Mesenchymal stem cell (in vitro differentiated cells and primary cell): ENCODE measurements at regions not wholly inside any gene's neighbourhood (a gene's known extent, or its start where the extent isn't known, plus 50 kb on each side); places are given as distances from the start of the nearest gene placed in this dataset.

Source experiments
- DNase-seq: peaks from one replicate; pipeline ENCODE4 v3.0.0-alpha.2; 2013
- H2AFZ ChIP-seq: one replicate; pipeline ENCODE4 v1.6.1; 2013; ENCODE audit warnings: low read depth, mild to moderate bottlenecking, control low read depth, inconsistent platforms, low read length, moderate library complexity
- H2AK5ac ChIP-seq: 2 replicates; pipeline ENCODE4 v1.6.1; 2013; ENCODE audit warnings: low read length, moderate library complexity, mild to moderate bottlenecking, inconsistent platforms; ENCODE audit not compliant: severe bottlenecking
- H2BK120ac ChIP-seq: one replicate; pipeline ENCODE4 v1.6.1; 2013; ENCODE audit warnings: low read depth, mild to moderate bottlenecking, inconsistent platforms, low read length, moderate library complexity
- H2BK12ac ChIP-seq, 2 experiments: one replicate each; pipeline ENCODE4 v1.6.1; 2013; ENCODE audit warnings: inconsistent platforms in 2 of 2, low read length in 2 of 2, mild to moderate bottlenecking in 2 of 2, moderate library complexity in 2 of 2, control low read depth in 1 of 2
- H2BK15ac ChIP-seq: one replicate; pipeline ENCODE4 v1.6.1; 2013; ENCODE audit warnings: mild to moderate bottlenecking, low read depth, inconsistent platforms; ENCODE audit not compliant: poor library complexity, severe bottlenecking
- H2BK5ac ChIP-seq: 2 replicates; pipeline ENCODE4 v1.6.1; 2013; ENCODE audit warnings: low read depth, mild to moderate bottlenecking, low read length, control low read depth, inconsistent platforms; ENCODE audit not compliant: poor library complexity, severe bottlenecking
- H3K14ac ChIP-seq, 2 experiments: one replicate each; pipeline ENCODE4 v1.6.1; 2013; ENCODE audit warnings: inconsistent platforms in 2 of 2, low read length in 2 of 2, control low read depth in 1 of 2, mild to moderate bottlenecking in 1 of 2, moderate library complexity in 1 of 2
- H3K18ac ChIP-seq, 2 experiments: one replicate each; pipeline ENCODE4 v1.6.1; 2013; ENCODE audit warnings: inconsistent platforms in 2 of 2, low read length in 2 of 2, control low read depth in 1 of 2, low read depth in 1 of 2, mild to moderate bottlenecking in 1 of 2
- H3K23ac ChIP-seq, 2 experiments: one replicate each; pipeline ENCODE4 v1.6.1; 2013; ENCODE audit warnings: inconsistent platforms in 2 of 2, low read length in 2 of 2, mild to moderate bottlenecking in 2 of 2, moderate library complexity in 2 of 2, control low read depth in 1 of 2
- H3K27ac ChIP-seq: 2 replicates; pipeline ENCODE4 v1.5.1; 2013; ENCODE audit warnings: mild to moderate bottlenecking, moderate library complexity, low read length, control low read depth, inconsistent platforms; ENCODE audit not compliant: poor library complexity, severe bottlenecking
- H3K27me3 ChIP-seq, 2 experiments: 2 replicates each; pipeline versions ENCODE4 v1.6.1 to v1.7.0; 2013; ENCODE audit warnings: low read length in 2 of 2, mild to moderate bottlenecking in 2 of 2, moderate library complexity in 2 of 2, control low read depth in 1 of 2, inconsistent platforms in 1 of 2; ENCODE audit not compliant: control insufficient read depth in 1 of 2, insufficient read depth in 1 of 2
- H3K36me3 ChIP-seq, 2 experiments: 2 replicates each; pipeline versions ENCODE4 v1.6.1 to v1.7.0; 2013; ENCODE audit warnings: low read length in 2 of 2, control low read depth in 1 of 2, inconsistent platforms in 1 of 2, low read depth in 1 of 2, mild to moderate bottlenecking in 1 of 2; ENCODE audit not compliant: insufficient read depth in 2 of 2, control insufficient read depth in 1 of 2
- H3K4ac ChIP-seq, 2 experiments: one replicate each; pipeline ENCODE4 v1.6.1; 2013; ENCODE audit warnings: inconsistent platforms in 2 of 2, low read length in 2 of 2, mild to moderate bottlenecking in 2 of 2, moderate library complexity in 2 of 2, control low read depth in 1 of 2, low read depth in 1 of 2
- H3K4me1 ChIP-seq: 2 replicates; pipeline ENCODE4 v1.6.1; 2013; ENCODE audit warnings: low read depth, low read length, control low read depth; ENCODE audit not compliant: control insufficient read depth, insufficient read depth
- H3K4me2 ChIP-seq: 2 replicates; pipeline ENCODE4 v1.6.1; 2013; ENCODE audit warnings: low read length, mild to moderate bottlenecking, inconsistent platforms; ENCODE audit not compliant: poor library complexity, severe bottlenecking
- H3K4me3 ChIP-seq, 2 experiments: 2 replicates each; pipeline versions ENCODE4 v1.5.1 to v1.7.0; 2013; ENCODE audit warnings: low read length in 2 of 2, mild to moderate bottlenecking in 2 of 2, control low read depth in 1 of 2, low read depth in 1 of 2; ENCODE audit not compliant: insufficient read depth in 1 of 2
- H3K79me1 ChIP-seq: replicated peaks from 2 replicates; pipeline ENCODE4 v1.6.1; 2013; ENCODE audit warnings: mild to moderate bottlenecking, control low read depth, low read length, inconsistent platforms; ENCODE audit not compliant: poor library complexity, severe bottlenecking
- H3K9ac ChIP-seq: 2 replicates; pipeline ENCODE4 v1.7.0; 2013; ENCODE audit warnings: mild to moderate bottlenecking, low read length, moderate library complexity
- H3K9me3 ChIP-seq: 2 replicates; pipeline ENCODE4 v1.7.0; 2013; ENCODE audit warnings: mild to moderate bottlenecking, low read length; ENCODE audit not compliant: control insufficient read depth
- H4K8ac ChIP-seq: one replicate; pipeline ENCODE4 v1.6.1; 2013; ENCODE audit warnings: inconsistent platforms, mild to moderate bottlenecking, low read length, moderate library complexity
- H4K91ac ChIP-seq: one replicate; pipeline ENCODE4 v1.6.1; 2013; ENCODE audit warnings: mild to moderate bottlenecking, low read length, inconsistent platforms
- WGBS: methylation state at CpG from one replicate; pipeline ENCODE4 v1.1.7; 2013; ENCODE audit warnings: mixed read lengths; 5-methylcytosine and 5-hydroxymethylcytosine counted together

- Histone ChIP-seq H2BK5ac (no peak overlapping the region), H3K4me1 (no peaks in the 10 kb centered on the region), H4K91ac (no peak overlapping the region), H2BK120ac (no peak overlapping the region), H3K36me3 (no peaks in the 10 kb centered on the region), H3K14ac (no peak overlapping the region), H3K27ac (no peak overlapping the region), H3K27me3 (peaks cover 0 to 36% of the 10 kb centered on the region in 2 experiments), H3K9me3 (no peaks in the 10 kb centered on the region), H2BK12ac (no peak overlapping the region), H3K4me2 (no peak overlapping the region), H4K8ac (no peak overlapping the region), H2AK5ac (no peak overlapping the region), H2BK15ac (no peak overlapping the region), H3K23ac (no peak overlapping the region), H3K4me3 (no peak overlapping the region), H3K4ac (no peak overlapping the region), H2AFZ (no peak overlapping the region), H3K79me1 (no peaks in the 10 kb centered on the region), H3K9ac (no peak overlapping the region), H3K18ac (no peak overlapping the region)
- DNase-seq: no peak
- 100% methylated on average over 2 of the region's 3 CpGs for WGBS
These were observed 258.2 kb upstream of the RAB6C start for GRCh38 chr2:129721236-129721635.

- Histone ChIP-seq H3K4me3 (no peak overlapping the region), H3K27me3 (peaks cover 0 to 37% of the 10 kb centered on the region in 2 experiments), H3K14ac (no peak overlapping the region), H3K4ac (no peak overlapping the region), H4K91ac (no peak overlapping the region), H3K79me1 (no peaks in the 10 kb centered on the region), H3K9me3 (no peaks in the 10 kb centered on the region), H3K27ac (no peak overlapping the region), H2AK5ac (no peak overlapping the region), H3K23ac (no peak overlapping the region), H3K36me3 (no peaks in the 10 kb centered on the region), H2BK15ac (no peak overlapping the region), H4K8ac (no peak overlapping the region), H3K4me1 (no peaks in the 10 kb centered on the region), H3K9ac (no peak overlapping the region), H2BK12ac (no peak overlapping the region), H2AFZ (no peak overlapping the region), H2BK120ac (no peak overlapping the region), H3K18ac (no peak overlapping the region), H2BK5ac (no peak overlapping the region), H3K4me2 (no peak overlapping the region)
- 84% methylated on average over 15 of the region's 15 CpGs for whole genome bisulfite sequencing
- DNase-seq: no peak
These were observed 257.6 kb upstream of the RAB6C start for GRCh38 chr2:129721846-129722245.

- Histone ChIP-seq H2BK12ac (no peak overlapping the region), H2BK5ac (no peak overlapping the region), H3K36me3 (no peaks in the 10 kb centered on the region), H2AFZ (no peak overlapping the region), H2BK120ac (no peak overlapping the region), H3K18ac (no peak overlapping the region), H3K79me1 (no peaks in the 10 kb centered on the region), H3K23ac (no peak overlapping the region), H3K27ac (no peak overlapping the region), H3K14ac (no peak overlapping the region), H3K4me3 (no peak overlapping the region), H3K9me3 (no peaks in the 10 kb centered on the region), H2BK15ac (peak overlapping the region; percentile 20), H4K91ac (peak overlapping the region; percentile 10), H3K4me1 (no peaks in the 10 kb centered on the region), H3K4ac (no peak overlapping the region), H3K4me2 (no peak overlapping the region), H3K27me3 (peaks cover 0 to 31% of the 10 kb centered on the region in 2 experiments), H3K9ac (no peak overlapping the region), H4K8ac (no peak overlapping the region), H2AK5ac (no peak overlapping the region)
- 81% methylated on average over 18 of the region's 20 CpGs for WGBS
- DNase-seq: no peak
These were observed 257.0 kb upstream of the RAB6C start for GRCh38 chr2:129722306-129723019.

GRCh38 chr2:129723277-129724020 is 256.0 kb upstream of the RAB6C start:
- no peak overlapping the region for H3K9ac ChIP-seq
- no peaks in the 10 kb centered on the region for H3K9me3 ChIP-seq
- no peaks in the 10 kb centered on the region for H3K36me3 ChIP-seq
- H2AFZ ChIP-seq: no peak overlapping the region
- no peak overlapping the region for H3K27ac ChIP-seq
- H3K4me2 ChIP-seq: no peak overlapping the region
- no peak overlapping the region for H4K8ac ChIP-seq
- no peaks in the 10 kb centered on the region for H3K4me1 ChIP-seq
- no peak overlapping the region for H2AK5ac ChIP-seq
- H3K18ac ChIP-seq: no peak overlapping the region
- H2BK15ac ChIP-seq: no peak overlapping the region
- no peak overlapping the region for H3K23ac ChIP-seq
- DNase-seq: no peak
- H4K91ac ChIP-seq: no peak overlapping the region
- H3K4me3 ChIP-seq: no peak overlapping the region
- H2BK12ac ChIP-seq: no peak overlapping the region
- no peak overlapping the region for H2BK5ac ChIP-seq
- no peak overlapping the region for H3K4ac ChIP-seq
- no peaks in the 10 kb centered on the region for H3K79me1 ChIP-seq
- peaks cover 0 to 27% of the 10 kb centered on the region in 2 experiments for H3K27me3 ChIP-seq
- WGBS: 69% methylated on average over 13 of the region's 13 CpGs
- H3K14ac ChIP-seq: no peak overlapping the region
- no peak overlapping the region for H2BK120ac ChIP-seq
